Endodermal cell (in vitro differentiated cells): ENCODE measurements at regions not wholly inside any gene's neighbourhood (a gene's known extent, or its start where the extent isn't known, plus 50 kb on each side); places are given as distances from the start of the nearest gene placed in this dataset.

Experiments
- DNase-seq: peaks from one replicate; pipeline ENCODE4 v3.0.0-alpha.2; 2017
- H3K27ac ChIP-seq: 2 replicates; pipeline ENCODE4 v1.5.1; 2013; ENCODE audit warnings: mild to moderate bottlenecking, low read depth, low read length, moderate library complexity
- H3K27me3 ChIP-seq: 2 replicates; pipeline ENCODE4 v1.6.1; 2013; ENCODE audit warnings: mild to moderate bottlenecking, low read length, moderate library complexity; ENCODE audit not compliant: insufficient read depth, control insufficient read depth, poor library complexity, severe bottlenecking
- H3K36me3 ChIP-seq: 2 replicates; pipeline ENCODE4 v1.7.0; 2013; ENCODE audit warnings: mild to moderate bottlenecking, low read length, moderate library complexity; ENCODE audit not compliant: control insufficient read depth, insufficient read depth
- H3K4me1 ChIP-seq: one replicate; pipeline ENCODE4 v1.7.0; 2013; ENCODE audit warnings: low read length; ENCODE audit not compliant: control insufficient read depth, insufficient read depth
- H3K4me3 ChIP-seq: 2 replicates; pipeline ENCODE4 v1.5.1; 2013; ENCODE audit warnings: mild to moderate bottlenecking, low read length, moderate library complexity
- H3K9ac ChIP-seq: 2 replicates; pipeline ENCODE4 v1.6.1; 2013; ENCODE audit warnings: mild to moderate bottlenecking, low read length, moderate library complexity; ENCODE audit not compliant: poor library complexity, severe bottlenecking; ENCODE audit errors: extremely low read depth
- H3K9me3 ChIP-seq: 2 replicates; pipeline ENCODE4 v1.6.1; 2013; ENCODE audit warnings: mild to moderate bottlenecking, low read length, moderate library complexity; ENCODE audit not compliant: control insufficient read depth
- H3K27ac Mint-ChIP-seq: 2 replicates; pipeline ENCODE4 v1.8.0; 2020; ENCODE audit warnings: mixed read lengths
- H3K27me3 Mint-ChIP-seq: 2 replicates; pipeline ENCODE4 v1.8.0; 2021; ENCODE audit warnings: mild to moderate bottlenecking, mixed read lengths; ENCODE audit not compliant: insufficient read depth
- H3K36me3 Mint-ChIP-seq: 2 replicates; pipeline ENCODE4 v1.8.0; 2020; ENCODE audit warnings: low read depth, mixed read lengths
- H3K4me1 Mint-ChIP-seq: 2 replicates; pipeline ENCODE4 v1.8.0; 2020; ENCODE audit warnings: mixed read lengths
- H3K4me3 Mint-ChIP-seq: 2 replicates; pipeline ENCODE4 v1.8.0; 2020; ENCODE audit warnings: mild to moderate bottlenecking, moderate library complexity, mixed read lengths
- H3K9me3 Mint-ChIP-seq: 2 replicates; pipeline ENCODE4 v1.8.0; 2020; ENCODE audit warnings: mild to moderate bottlenecking, mixed read lengths
- WGBS, 2 experiments: methylation state at CpG; one replicate each; pipeline versions ENCODE4 v1.1.5 to v1.1.7; 2013; ENCODE audit warnings: missing lambda C conversion rate in 2 of 2, mixed read lengths in 1 of 2; ENCODE audit not compliant: insufficient coverage in 1 of 2, insufficient read length in 1 of 2; 5-methylcytosine and 5-hydroxymethylcytosine counted together
- TF ChIP-seq, protein P1 (sequence below): fragments of 200-600 bp; sonication (generic); conservative IDR thresholded peaks from 2 replicates; pipeline ENCODE4 v1.5.0; 2021; ENCODE audit warnings: antibody characterized with exemption, mild to moderate bottlenecking

DNA sequence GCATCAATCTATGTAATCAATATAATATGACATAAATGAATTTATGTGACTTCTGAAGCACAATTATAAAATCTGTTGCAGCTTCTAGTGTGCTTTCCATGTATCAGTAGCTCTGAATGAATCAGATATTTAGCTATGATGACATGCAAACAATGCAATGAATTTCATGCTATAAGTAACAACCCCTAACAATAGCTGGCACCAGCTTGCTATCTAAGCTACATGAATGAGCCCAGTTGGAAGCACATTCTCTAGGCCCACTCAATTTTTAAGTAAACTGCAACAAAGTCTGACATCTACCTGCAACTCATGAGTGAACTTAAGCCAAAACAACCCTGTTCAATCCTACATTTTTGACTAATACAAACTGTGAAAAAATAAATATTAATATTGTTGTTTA lies 507.3 kb upstream of the ROBO1 start:
- Histone ChIP-seq H3K9ac (no peak overlapping the region), H3K9me3 (no peaks in the 10 kb centered on the region), H3K27me3 (no peaks in the 10 kb centered on the region), H3K36me3 (no peaks in the 10 kb centered on the region), H3K4me3 (no peak overlapping the region), H3K4me1 (no peaks in the 10 kb centered on the region), H3K27ac (no peak overlapping the region)
- TF ChIP-seq, protein P1, sequence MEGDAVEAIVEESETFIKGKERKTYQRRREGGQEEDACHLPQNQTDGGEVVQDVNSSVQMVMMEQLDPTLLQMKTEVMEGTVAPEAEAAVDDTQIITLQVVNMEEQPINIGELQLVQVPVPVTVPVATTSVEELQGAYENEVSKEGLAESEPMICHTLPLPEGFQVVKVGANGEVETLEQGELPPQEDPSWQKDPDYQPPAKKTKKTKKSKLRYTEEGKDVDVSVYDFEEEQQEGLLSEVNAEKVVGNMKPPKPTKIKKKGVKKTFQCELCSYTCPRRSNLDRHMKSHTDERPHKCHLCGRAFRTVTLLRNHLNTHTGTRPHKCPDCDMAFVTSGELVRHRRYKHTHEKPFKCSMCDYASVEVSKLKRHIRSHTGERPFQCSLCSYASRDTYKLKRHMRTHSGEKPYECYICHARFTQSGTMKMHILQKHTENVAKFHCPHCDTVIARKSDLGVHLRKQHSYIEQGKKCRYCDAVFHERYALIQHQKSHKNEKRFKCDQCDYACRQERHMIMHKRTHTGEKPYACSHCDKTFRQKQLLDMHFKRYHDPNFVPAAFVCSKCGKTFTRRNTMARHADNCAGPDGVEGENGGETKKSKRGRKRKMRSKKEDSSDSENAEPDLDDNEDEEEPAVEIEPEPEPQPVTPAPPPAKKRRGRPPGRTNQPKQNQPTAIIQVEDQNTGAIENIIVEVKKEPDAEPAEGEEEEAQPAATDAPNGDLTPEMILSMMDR: no peak
- Mint-ChIP-seq H3K27me3 (no peaks in the 10 kb centered on the region), H3K27ac (no peak overlapping the region), H3K36me3 (no peaks in the 10 kb centered on the region), H3K4me3 (no peak overlapping the region), H3K4me1 (no peaks in the 10 kb centered on the region), H3K9me3 (no peaks in the 10 kb centered on the region)
- no peak for DNase-seq

DNA sequence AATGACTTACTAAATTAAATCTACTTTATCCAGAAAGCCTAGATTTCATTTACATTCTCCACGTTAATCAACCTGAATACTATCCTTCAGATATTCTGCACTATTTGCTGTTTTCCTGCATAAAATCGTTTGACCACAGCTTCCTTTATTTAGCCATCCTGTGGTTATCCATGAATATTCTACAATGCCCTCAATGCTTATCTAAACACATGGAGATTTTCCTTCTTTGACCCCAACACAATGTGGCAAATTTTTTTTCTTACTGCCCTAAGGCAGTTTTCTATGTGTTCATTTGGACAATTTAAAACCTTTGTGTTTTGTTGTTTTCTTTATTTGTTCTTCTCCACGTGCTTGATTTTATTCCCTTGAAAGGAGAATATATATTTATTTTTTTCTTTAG lies 495.5 kb upstream of the ROBO1 start:
- no peak for DNase-seq
- no peak overlapping the region for H3K27ac Mint-ChIP-seq
- Histone ChIP-seq H3K9ac (no peak overlapping the region), H3K4me1 (no peaks in the 10 kb centered on the region), H3K9me3 (no peaks in the 10 kb centered on the region), H3K4me3 (no peak overlapping the region), H3K27me3 (no peaks in the 10 kb centered on the region), H3K36me3 (no peaks in the 10 kb centered on the region), H3K27ac (no peak overlapping the region)
- TF ChIP-seq, protein P1: no peak
- H3K27me3 Mint-ChIP-seq: no peaks in the 10 kb centered on the region
- no peaks in the 10 kb centered on the region for H3K36me3 Mint-ChIP-seq
- no peaks in the 10 kb centered on the region for H3K4me1 Mint-ChIP-seq
- 75 to 79% methylated on average over 2 of the region's 3 CpGs for WGBS, 2 experiments
- H3K9me3 Mint-ChIP-seq: no peaks in the 10 kb centered on the region
- H3K4me3 Mint-ChIP-seq: no peak overlapping the region

DNA sequence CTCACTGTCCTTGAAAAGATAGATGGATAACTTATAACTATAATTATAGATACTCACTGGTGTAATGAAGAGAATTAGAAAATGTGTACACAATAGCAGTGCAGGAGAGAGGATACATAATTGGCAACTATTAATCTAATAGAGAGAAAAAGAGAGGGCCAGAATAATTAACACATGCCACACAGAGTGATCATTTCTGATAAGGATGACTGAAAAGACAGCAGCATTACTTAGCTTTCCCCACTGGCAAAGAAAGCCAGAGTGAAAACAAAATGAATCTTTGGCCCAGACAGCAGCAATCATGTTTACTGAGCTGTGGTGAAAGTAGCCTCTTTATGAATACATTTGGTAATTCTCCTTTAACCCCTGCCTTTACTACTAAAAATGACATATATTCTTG lies 493.3 kb upstream of the ROBO1 start:
- Mint-ChIP-seq H3K9me3 (no peaks in the 10 kb centered on the region), H3K4me1 (peaks cover 8% of the 10 kb centered on the region), H3K36me3 (no peaks in the 10 kb centered on the region), H3K27me3 (no peaks in the 10 kb centered on the region), H3K4me3 (no peak overlapping the region), H3K27ac (no peak overlapping the region)
- Histone ChIP-seq H3K9me3 (no peaks in the 10 kb centered on the region), H3K27ac (no peak overlapping the region), H3K36me3 (no peaks in the 10 kb centered on the region), H3K4me3 (no peak overlapping the region), H3K27me3 (no peaks in the 10 kb centered on the region), H3K4me1 (no peaks in the 10 kb centered on the region), H3K9ac (no peak overlapping the region)
- TF ChIP-seq, protein P1: no peak
- no peak for DNase-seq
